Panc1 (cell line): ENCODE measurements at regions not wholly inside any gene's neighbourhood (a gene's known extent, or its start where the extent isn't known, plus 50 kb on each side); places are given as distances from the start of the nearest gene placed in this dataset.

ENCODE experiments used
- ATAC-seq: fragments of 200-7000 bp; cut with Tn5 transposase; 2 replicates; pipeline ENCODE4 v1.9.1; 2020; ENCODE audit warnings: mild to moderate bottlenecking, moderate library complexity
- BruUV-seq: library from RNA; stranded (reverse); fragments of 400-500 nt; replicated peaks from 2 replicates; lab custom pipeline; 2021; lab: Mats Ljungman, UMichigan
- CTCF ChIA-PET: fragments of 300-600 bp; sonication (Branson Sonifier 250); formaldehyde crosslinking; loops from one replicate; lab custom pipeline; 2022; ENCODE audit warnings: antibody characterized with exemption; lab: Charles Lee
- POLR2A ChIA-PET: fragments of 300-600 bp; sonication (Branson Sonifier 250); formaldehyde crosslinking; loops from one replicate; lab custom pipeline; 2022; ENCODE audit warnings: antibody characterized with exemption; lab: Charles Lee
- DNase-seq: peaks from one replicate; pipeline ENCODE4 v3.0.0-alpha.2; 2010; ENCODE audit warnings: low read depth, low spot score
- H3K27ac ChIP-seq: 2 replicates; pipeline ENCODE4 v1.5.1; 2011; ENCODE audit warnings: mild to moderate bottlenecking, low read length, inconsistent platforms
- H3K27me3 ChIP-seq: fragments of 200-500 bp; sonication (Bioruptor generic); 2 replicates; pipeline ENCODE4 v1.6.0; 2014; ENCODE audit warnings: low read length, inconsistent platforms; ENCODE audit not compliant: control insufficient read depth, insufficient read depth
- H3K36me3 ChIP-seq: fragments of 200-500 bp; sonication (Bioruptor generic); 2 replicates; pipeline ENCODE4 v1.5.1; 2014; ENCODE audit warnings: inconsistent platforms, mild to moderate bottlenecking, low read length, moderate library complexity; ENCODE audit not compliant: control insufficient read depth, insufficient read depth
- H3K4me1 ChIP-seq: 2 replicates; pipeline ENCODE4 v1.5.1; 2011; ENCODE audit warnings: inconsistent platforms, mild to moderate bottlenecking, low read length, moderate library complexity; ENCODE audit not compliant: control insufficient read depth, insufficient read depth
- H3K4me3 ChIP-seq, 2 experiments: 2 replicates each; pipeline ENCODE4 v1.5.1; 2011 to 2012; ENCODE audit warnings: low read depth in 2 of 2, low read length in 2 of 2, mild to moderate bottlenecking in 2 of 2, inconsistent platforms in 1 of 2, moderate library complexity in 1 of 2
- H3K9me3 ChIP-seq: fragments of 200-500 bp; sonication (Bioruptor generic); 2 replicates; pipeline ENCODE4 v1.5.1; 2014; ENCODE audit warnings: low read depth, mild to moderate bottlenecking, inconsistent platforms, low read length, moderate library complexity; ENCODE audit not compliant: control insufficient read depth, insufficient read depth
- POLR2AphosphoS5 ChIP-seq: IDR thresholded peaks from 2 replicates; pipeline ENCODE4 v1.6.1; 2012; ENCODE audit warnings: mild to moderate bottlenecking, low read depth, low read length, moderate library complexity
- SIN3A ChIP-seq: IDR thresholded peaks from 2 replicates; pipeline ENCODE4 v1.6.1; 2012; ENCODE audit warnings: low read depth, mild to moderate bottlenecking, low read length, moderate library complexity, borderline replicate concordance; ENCODE audit not compliant: insufficient read depth
- TCF7L2 ChIP-seq: IDR thresholded peaks from 2 replicates; pipeline ENCODE4 v1.6.1; 2011; ENCODE audit warnings: mild to moderate bottlenecking, low read depth, low read length, inconsistent platforms
- in situ Hi-C: cut with HindIII; loops from 2 replicates; pipeline ENCODE4 v1.10.0; 2016; ENCODE audit warnings: low sequenced_read_pairs, low pct_unique_long_range_greater_than_20kb
- intact Hi-C: fragments of 100-400 bp; cut with micrococcal nuclease; formaldehyde crosslinking; loops from one replicate; pipeline ENCODE4 v1.10.0; 2022; ENCODE audit not compliant: unreplicated experiment
- TF ChIP-seq, protein P1 (sequence below), 2 experiments: IDR thresholded peaks; 2 replicates each; pipeline ENCODE4 v1.6.1; 2011 to 2012; ENCODE audit warnings: low read depth in 2 of 2, control low read depth in 1 of 2, low read length in 1 of 2, mild to moderate bottlenecking in 1 of 2, moderate library complexity in 1 of 2; ENCODE audit not compliant: insufficient read depth in 1 of 2
- TF ChIP-seq, protein P2 (sequence below): fragments of 450-650 bp; IDR thresholded peaks from 2 replicates; pipeline ENCODE4 v1.5.1; 2017; ENCODE audit warnings: mild to moderate bottlenecking

DNA sequence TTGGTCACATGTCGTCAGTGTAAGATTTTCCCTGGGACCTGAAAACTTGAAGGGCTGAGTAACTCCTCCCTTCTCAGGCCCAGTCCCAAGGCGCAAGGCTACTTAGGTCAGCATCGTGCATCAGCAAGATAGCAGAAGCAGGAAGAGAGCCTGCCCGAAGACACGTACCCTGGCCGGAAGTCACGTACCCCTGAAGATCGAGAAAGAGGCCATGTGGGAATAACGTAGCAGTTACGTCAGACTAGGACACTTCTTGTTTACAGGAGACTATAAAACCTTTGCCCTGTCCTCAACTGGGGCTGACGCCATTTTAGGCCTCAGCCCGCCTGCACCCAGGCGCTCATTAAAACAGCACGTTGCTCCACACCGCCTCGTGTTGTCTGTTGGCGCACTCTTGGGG is 114.3 kb upstream of the GALNT17 start:
- no peaks in the 10 kb centered on the region for H3K27me3 ChIP-seq
- H3K36me3 ChIP-seq: no peaks in the 10 kb centered on the region
- TF ChIP-seq, protein P1, sequence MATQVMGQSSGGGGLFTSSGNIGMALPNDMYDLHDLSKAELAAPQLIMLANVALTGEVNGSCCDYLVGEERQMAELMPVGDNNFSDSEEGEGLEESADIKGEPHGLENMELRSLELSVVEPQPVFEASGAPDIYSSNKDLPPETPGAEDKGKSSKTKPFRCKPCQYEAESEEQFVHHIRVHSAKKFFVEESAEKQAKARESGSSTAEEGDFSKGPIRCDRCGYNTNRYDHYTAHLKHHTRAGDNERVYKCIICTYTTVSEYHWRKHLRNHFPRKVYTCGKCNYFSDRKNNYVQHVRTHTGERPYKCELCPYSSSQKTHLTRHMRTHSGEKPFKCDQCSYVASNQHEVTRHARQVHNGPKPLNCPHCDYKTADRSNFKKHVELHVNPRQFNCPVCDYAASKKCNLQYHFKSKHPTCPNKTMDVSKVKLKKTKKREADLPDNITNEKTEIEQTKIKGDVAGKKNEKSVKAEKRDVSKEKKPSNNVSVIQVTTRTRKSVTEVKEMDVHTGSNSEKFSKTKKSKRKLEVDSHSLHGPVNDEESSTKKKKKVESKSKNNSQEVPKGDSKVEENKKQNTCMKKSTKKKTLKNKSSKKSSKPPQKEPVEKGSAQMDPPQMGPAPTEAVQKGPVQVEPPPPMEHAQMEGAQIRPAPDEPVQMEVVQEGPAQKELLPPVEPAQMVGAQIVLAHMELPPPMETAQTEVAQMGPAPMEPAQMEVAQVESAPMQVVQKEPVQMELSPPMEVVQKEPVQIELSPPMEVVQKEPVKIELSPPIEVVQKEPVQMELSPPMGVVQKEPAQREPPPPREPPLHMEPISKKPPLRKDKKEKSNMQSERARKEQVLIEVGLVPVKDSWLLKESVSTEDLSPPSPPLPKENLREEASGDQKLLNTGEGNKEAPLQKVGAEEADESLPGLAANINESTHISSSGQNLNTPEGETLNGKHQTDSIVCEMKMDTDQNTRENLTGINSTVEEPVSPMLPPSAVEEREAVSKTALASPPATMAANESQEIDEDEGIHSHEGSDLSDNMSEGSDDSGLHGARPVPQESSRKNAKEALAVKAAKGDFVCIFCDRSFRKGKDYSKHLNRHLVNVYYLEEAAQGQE (IDR thresholded peaks at IDR 0.05; ENCODE audit: insufficient read depth in 1 of 2, low read depth in 2 of 2, low read length in 1 of 2): no peak
- TF ChIP-seq SIN3A (no peak), TCF7L2 (no peak), POLR2AphosphoS5 (no peak)
- TF ChIP-seq, protein P2, sequence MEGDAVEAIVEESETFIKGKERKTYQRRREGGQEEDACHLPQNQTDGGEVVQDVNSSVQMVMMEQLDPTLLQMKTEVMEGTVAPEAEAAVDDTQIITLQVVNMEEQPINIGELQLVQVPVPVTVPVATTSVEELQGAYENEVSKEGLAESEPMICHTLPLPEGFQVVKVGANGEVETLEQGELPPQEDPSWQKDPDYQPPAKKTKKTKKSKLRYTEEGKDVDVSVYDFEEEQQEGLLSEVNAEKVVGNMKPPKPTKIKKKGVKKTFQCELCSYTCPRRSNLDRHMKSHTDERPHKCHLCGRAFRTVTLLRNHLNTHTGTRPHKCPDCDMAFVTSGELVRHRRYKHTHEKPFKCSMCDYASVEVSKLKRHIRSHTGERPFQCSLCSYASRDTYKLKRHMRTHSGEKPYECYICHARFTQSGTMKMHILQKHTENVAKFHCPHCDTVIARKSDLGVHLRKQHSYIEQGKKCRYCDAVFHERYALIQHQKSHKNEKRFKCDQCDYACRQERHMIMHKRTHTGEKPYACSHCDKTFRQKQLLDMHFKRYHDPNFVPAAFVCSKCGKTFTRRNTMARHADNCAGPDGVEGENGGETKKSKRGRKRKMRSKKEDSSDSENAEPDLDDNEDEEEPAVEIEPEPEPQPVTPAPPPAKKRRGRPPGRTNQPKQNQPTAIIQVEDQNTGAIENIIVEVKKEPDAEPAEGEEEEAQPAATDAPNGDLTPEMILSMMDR: no peak
- intact Hi-C loops: no loop called here
- in situ Hi-C loops: no loop called here
- H3K4me3 ChIP-seq: no peak overlapping the region
- DNase-seq: no peak
- H3K9me3 ChIP-seq: no peaks in the 10 kb centered on the region
- H3K27ac ChIP-seq: no peak overlapping the region
- ATAC-seq: no peak
- BruUV-seq: no TSS peak
- ChIA-PET POLR2A (no interaction called here), CTCF (no interaction called here)
- no peaks in the 10 kb centered on the region for H3K4me1 ChIP-seq

DNA sequence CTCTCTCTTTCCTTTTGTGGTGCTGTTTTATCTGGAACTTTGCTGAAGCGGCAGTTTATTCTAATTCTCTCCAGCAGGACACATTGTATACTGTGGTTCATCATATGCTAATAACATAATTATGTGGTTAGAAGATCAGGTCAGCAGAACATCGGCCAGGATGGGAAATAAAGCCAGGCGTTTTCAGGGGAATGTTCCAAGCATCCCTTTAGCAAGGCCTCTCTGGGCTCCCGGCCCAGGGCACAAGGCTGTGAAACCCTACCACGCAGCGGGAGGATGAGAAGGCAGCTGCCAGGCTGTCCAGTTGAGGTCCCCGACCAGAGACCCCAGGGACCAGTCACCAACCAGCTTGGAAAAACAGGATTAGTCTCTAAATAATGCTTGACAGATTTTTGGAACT is 112.2 kb upstream of the GALNT17 start:
- in situ Hi-C loops (no loop called here), intact Hi-C loops (no loop called here)
- no peaks in the 10 kb centered on the region for H3K9me3 ChIP-seq
- no peak overlapping the region for H3K27ac ChIP-seq
- CTCF ChIA-PET: no interaction called here
- POLR2A ChIA-PET: no interaction called here
- no peaks in the 10 kb centered on the region for H3K4me1 ChIP-seq
- no peaks in the 10 kb centered on the region for H3K36me3 ChIP-seq
- no TSS peak for BruUV-seq
- TF ChIP-seq SIN3A: no peak
- TF ChIP-seq, protein P2: no peak
- no peak for TF ChIP-seq POLR2AphosphoS5
- no peak for TF ChIP-seq TCF7L2
- TF ChIP-seq, protein P1 (IDR thresholded peaks at IDR 0.05; ENCODE audit: insufficient read depth in 1 of 2, low read depth in 2 of 2, low read length in 1 of 2): no peak
- ATAC-seq: no peak
- no peaks in the 10 kb centered on the region for H3K27me3 ChIP-seq
- DNase-seq: no peak
- no peak overlapping the region for H3K4me3 ChIP-seq
